GM18517 (cell line): ENCODE measurements at regions not wholly inside any gene's neighbourhood (a gene's known extent, or its start where the extent isn't known, plus 50 kb on each side); places are given as distances from the start of the nearest gene placed in this dataset.

Experiments used
- ATAC-seq: cut with Tn5 transposase; IDR thresholded peaks from one replicate; pipeline ENCODE4 v1.9.1; 2021; ENCODE audit warnings: mild to moderate bottlenecking, moderate library complexity; ENCODE audit not compliant: unreplicated experiment

DNA sequence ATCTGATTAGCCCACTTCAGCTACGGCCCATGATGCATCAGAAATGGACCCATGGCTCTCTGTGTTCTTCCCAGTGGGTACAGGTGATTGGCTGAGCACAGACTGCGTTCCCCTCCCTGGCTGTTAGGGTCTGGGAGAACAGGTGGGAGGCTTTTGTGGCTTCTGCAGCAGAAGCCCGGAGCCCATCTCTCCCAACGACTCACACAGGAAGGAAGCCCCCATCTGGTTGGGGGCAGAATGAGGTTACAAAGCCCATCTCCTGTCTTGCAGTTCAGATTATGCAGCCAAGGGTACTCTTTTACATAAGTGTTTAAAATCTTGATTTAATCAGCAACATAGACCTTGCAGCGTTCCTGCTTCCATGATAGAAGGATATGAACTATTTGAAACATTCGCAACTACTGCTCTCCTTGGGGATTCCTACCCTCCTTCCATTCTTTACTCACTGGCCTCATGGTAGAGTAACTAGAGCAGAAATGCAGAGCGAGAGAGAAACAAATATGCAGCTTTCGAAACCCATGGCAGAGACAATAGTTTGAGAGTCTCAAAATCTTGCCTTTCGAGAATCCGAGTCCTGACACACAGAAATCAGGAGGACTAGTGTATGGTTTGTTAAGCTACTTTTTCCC, 291.3 kb downstream of the TLE3 start:
- ATAC-seq: no peak

GRCh38 chr15:69807721-69808120, 290.0 kb downstream of the TLE3 start:
- no peak for ATAC-seq

GRCh38 chr15:69808756-69809155, 289.0 kb downstream of the TLE3 start:
- no peak for ATAC-seq

GRCh38 chr15:69809421-69809820, 288.3 kb downstream of the TLE3 start:
- no peak for ATAC-seq

DNA sequence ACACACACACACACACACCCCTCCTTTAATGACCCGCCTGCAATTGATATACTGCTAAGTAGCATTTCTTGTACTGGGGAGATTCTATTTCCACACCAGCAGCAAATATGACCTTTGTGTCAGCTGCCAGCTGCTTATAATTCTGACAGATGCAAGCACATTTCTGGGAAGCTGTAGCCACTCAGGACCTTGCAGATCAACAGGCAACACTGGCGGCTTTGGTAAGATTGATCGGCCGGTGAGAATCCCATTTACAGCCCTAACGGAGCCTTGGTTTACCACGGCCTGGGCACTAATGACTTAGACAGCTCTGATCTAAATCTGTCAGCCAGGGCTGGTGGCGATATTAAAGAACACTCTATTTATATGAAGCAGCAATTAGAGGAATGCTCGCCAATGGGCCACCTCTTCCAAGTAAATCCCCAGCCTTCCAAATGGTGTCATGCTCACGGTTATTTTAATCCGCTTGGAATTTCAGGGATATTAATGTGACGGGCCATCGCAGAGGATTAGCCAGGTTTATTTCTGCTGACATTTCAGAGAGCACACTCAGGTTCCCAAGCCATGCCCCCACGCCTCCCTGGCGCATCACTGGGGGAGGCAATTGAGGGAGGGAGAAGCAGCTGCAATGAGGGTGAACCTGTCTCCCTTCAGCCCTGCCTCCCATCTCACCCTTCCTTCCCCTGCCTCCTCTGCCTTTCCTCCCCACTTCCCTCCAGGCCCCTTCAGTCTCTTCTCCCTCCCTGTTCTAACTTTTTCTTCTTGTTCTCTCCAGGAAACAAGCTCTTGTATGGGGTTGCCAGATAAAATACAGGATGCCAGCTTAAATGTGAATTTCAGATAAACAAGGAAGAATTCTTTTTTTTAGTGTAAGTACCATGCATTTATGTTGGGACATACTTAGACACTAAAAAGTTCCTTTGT, 287.0 kb downstream of the TLE3 start:
- ATAC-seq: no peak

GRCh38 chr15:69812861-69813261, 284.9 kb downstream of the TLE3 start:
- ATAC-seq: no peak

DNA sequence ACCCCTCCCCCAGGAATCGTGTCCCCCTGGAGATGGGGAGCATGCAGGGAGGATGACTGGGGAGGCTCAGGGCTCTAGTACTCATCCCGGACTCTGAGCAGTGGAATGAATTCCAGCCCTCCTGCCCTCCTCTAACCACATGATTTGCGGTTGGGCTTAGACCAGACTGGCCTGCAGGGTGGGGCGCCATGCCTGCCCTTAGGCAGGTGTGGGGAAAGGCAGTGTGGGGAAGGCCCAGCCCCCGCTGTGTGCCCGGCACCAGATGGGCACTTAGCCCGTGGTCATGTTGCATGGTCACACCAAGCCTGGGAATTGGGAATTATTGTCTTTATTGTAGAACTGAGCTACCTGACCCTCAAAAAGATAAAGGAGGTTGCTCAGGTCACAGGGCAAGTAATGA, 283.8 kb downstream of the TLE3 start:
- ATAC-seq: no peak

DNA sequence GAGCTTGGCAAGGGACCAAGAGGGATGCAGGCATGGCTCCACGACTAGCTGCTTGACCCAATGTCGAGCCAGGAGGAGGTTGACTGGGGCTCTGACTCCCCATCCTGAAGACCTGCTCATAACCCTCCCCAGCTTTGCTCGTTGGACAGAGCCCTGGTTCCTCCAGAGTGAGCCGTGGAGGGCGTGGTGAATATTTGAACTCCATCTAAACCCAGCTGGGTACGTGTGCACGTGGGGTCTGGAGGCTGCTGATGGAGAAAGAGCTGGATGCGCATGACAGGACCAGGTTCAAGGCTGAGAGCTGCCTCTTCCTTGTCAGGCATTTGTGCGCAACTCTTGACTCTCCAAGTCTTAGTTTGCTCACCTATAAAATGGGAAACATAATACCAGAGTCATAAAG, 282.8 kb downstream of the TLE3 start:
- ATAC-seq: no peak

GRCh38 chr15:69815793-69816192, 281.9 kb downstream of the TLE3 start:
- ATAC-seq: no peak

GRCh38 chr15:69816522-69816921, 281.2 kb downstream of the TLE3 start:
- no peak for ATAC-seq

DNA sequence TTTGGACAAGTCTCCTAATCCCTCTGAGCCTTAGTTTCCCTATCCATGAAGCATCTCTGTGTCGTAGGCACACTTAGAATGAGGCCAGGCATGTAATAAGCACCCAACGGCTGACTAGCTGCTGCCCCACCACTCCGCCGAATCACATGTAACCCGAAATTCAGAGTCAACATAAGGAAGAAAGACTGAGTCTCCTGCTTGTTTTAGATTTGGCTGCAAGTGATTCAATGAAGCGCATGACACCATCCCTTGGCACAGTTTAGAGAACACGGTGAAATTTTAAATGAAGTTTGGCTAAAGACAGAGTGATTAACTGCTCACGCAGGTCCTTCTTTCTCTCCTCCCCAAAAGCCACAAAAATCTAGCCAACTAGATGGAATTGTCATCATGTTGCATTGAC, 279.2 kb downstream of the TLE3 start:
- no peak for ATAC-seq

GRCh38 chr15:69819371-69819770, 278.3 kb downstream of the TLE3 start:
- no peak for ATAC-seq

DNA sequence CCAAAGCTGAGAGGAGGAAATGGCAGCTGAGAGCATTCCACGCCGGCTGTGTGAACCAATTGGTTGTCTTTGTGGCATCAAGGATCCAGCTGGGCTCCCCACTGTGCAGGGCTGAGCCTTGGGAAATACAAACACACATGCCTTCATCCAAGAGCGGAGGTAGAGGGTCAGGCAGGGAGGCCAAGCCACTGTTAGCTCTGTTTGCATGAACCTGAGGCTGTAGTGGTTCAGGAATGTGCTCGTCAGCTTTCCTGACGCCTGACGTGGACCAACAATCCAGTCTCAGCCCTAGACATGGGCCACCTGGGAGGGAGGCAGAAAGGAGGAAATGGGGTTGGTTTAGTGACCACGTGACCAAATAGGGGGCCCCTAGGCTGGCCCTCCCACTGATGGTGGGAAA, 276.9 kb downstream of the TLE3 start:
- no peak for ATAC-seq

GRCh38 chr15:69823223-69823907, 274.4 kb downstream of the TLE3 start:
- ATAC-seq: no peak

GRCh38 chr15:69824075-69824876, 273.4 kb downstream of the TLE3 start:
- ATAC-seq: no peak

DNA sequence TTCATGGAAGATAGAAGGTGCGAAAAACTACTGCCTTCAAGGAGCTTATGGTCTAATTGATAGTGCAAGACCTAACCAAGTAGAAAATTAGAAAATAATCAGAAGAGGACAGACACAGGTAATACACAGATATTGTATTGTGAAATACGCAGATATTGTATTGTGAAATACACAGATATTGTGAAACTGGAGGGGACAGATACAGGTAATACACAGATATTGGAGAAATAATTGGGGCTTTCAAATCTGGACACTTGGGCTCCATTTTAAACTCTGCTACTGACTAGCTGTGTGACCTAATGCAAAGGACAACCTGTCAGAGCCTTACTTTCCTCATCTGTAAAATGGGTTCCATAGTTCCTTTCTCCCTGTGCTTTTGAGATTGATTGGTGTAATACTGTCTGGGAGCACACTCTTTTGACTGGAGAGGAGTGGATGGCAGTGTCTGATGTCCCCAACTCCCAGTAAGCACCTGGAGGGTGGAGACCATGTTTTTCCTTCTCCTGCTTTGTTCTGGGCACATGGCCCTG, 272.8 kb downstream of the TLE3 start:
- no peak for ATAC-seq

DNA sequence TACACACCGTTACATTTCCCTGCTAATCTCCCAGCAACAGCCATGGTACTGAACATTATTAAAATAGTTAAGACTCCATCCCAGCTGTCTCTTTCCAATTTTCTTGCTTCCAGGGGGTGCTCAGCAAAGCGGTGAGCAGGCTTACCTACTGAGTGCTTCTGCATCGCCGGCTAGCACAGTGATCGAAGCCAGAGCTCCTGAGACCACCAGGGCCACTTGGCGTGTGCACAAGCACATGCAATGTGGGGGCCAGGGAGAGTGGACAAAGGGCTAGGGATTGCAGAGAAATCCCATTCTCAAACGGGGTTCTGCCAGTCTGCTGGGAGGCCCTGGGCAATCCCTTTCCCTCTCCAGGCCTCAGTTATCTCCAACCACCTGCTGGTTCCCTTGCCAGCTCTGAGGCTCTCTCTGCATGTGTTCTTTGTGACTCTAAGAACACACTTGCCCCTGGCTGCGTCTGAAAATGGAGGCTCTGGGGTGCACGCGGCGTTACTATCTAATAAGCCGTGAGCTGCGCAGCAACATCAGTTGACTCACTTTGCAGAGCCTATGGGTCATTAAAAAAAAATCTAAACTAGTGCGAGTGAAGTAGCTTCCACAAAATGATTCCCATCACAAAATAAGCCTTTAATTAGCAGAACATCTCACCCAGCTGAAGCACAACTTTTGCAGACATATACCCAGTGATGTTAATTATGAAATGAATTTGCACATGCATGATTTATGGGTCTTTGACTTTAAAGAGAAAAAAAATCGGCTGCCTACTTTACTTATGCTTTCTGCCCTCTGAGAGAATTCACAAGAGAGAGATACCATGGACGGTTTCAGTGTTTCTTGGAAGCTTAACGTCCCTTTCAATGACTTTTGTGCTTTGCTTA, 271.5 kb downstream of the TLE3 start:
- no peak for ATAC-seq

GRCh38 chr15:69826819-69827175, 270.9 kb downstream of the TLE3 start:
- no peak for ATAC-seq

DNA sequence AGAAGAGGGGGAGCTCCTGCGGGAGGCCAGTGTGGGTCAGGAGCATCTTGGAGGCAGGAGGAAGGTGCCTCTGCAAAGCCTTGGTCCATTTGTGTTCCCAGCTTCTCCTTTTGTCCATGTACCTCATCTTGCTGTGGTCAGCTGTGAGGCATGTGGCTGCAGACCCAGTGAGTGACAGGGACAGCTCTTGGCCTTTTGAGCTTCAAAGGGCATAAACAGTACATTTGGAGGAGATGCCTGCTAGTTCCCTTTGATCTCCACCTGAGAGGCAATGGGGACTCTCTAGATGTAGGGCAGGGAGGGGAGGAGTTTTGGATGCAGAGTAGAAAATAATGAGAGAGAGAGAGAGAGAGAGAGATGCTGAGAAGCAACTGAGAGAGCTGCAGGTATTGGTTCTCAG, 270.0 kb downstream of the TLE3 start:
- ATAC-seq: no peak
